ENCODE measurements at regions not wholly inside any gene's neighbourhood (a gene's known extent, or its start where the extent isn't known, plus 50 kb on each side); places are given as distances from the start of the nearest gene placed in this dataset.

DNA sequence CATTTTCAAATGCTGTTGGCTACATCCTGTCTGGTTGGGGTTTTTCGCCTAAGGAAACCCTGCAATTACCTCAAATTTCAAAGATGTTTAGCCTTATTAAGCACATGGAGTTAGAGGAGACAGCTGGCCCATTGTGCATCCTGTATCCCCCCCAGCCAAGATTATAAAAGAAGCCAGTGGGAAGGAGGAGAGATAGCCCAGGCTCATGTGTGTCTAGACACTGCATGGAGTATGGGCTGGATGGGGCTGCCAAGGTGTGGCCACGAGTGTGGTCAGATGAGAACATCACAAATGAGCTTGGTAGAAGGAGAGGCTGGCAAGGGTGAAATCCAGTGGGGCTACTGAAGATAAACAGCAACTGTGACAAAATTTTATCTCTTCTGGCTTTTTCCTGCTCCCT is 270.0 kb upstream of the TBC1D5 start:
- Histone ChIP-seq H4K91ac (ENCODE audit: low read depth, low read length) (no peak overlapping the region), H3K4me2 (ENCODE audit: low read length) (no peak overlapping the region), H4K8ac (ENCODE audit: low read depth, low read length) (no peak overlapping the region), H3K27ac (ENCODE audit: low read depth, low read length) (no peak overlapping the region), H3K9me3 (ENCODE audit: insufficient read depth, low read depth, low read length) (no peaks in the 10 kb centered on the region), H3K23ac (ENCODE audit: low read length) (no peak overlapping the region), H3K14ac (ENCODE audit: low read length) (no peak overlapping the region), H3K36me3 (ENCODE audit: control insufficient read depth in 1 of 2, insufficient read depth in 2 of 2, low read length in 2 of 2) (no peaks in the 10 kb centered on the region), H4K12ac (ENCODE audit: low read depth, low read length) (no peak overlapping the region), H3K9ac (ENCODE audit: low read length) (no peak overlapping the region), H2AK5ac (ENCODE audit: low read length) (no peak overlapping the region), H3K4me1 (ENCODE audit: control insufficient read depth in 1 of 2, insufficient read depth in 2 of 2, low read length in 2 of 2) (no peaks in the 10 kb centered on the region), H3K27me3 (ENCODE audit: insufficient read depth, low read length) (no peaks in the 10 kb centered on the region), H3K18ac (ENCODE audit: low read length) (no peak overlapping the region), H2AFZ (ENCODE audit: insufficient read depth, low read length, poor library complexity) (no peak overlapping the region), H3K4ac (ENCODE audit: low read depth, low read length) (no peak overlapping the region), H3K79me2 (ENCODE audit: control insufficient read depth, insufficient read depth, low read length, poor library complexity) (no peaks in the 10 kb centered on the region), H2BK120ac (ENCODE audit: insufficient read depth, low read length, poor library complexity) (no peak overlapping the region), H2BK5ac (ENCODE audit: low read depth, low read length, poor library complexity) (no peak overlapping the region), H3K4me3 (ENCODE audit: low read depth, low read length) (no peak overlapping the region), H2BK12ac (ENCODE audit: low read length) (no peak overlapping the region), H3K79me1 (ENCODE audit: low read length) (no peaks in the 10 kb centered on the region)
- DNase-seq: no peak
- WGBS (ENCODE audit: extremely low coverage, insufficient coverage, insufficient read length): no CpG with 5 or more reads among the region's 2 CpGs

DNA sequence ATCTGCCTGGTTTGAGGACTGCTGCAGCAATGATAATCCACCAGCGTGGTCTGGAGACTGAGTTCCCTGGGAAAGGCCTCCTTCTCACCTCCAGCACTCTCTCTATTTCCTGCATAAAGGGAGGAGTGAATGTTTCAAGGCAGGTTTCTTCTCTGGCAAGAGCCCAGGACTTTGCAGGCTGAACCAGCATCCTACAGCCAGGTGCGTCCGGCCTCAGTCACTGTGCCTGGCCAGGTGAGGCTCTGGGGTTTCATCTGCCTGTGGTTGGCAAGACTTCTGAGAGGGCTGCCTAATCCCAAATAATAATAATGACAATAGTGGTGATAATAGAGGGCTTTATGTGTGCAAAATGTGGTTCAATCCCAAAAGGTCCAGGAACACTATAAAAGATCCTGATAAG is 269.0 kb upstream of the TBC1D5 start:
- Histone ChIP-seq H3K36me3 (ENCODE audit: control insufficient read depth in 1 of 2, insufficient read depth in 2 of 2, low read length in 2 of 2) (no peaks in the 10 kb centered on the region), H4K91ac (ENCODE audit: low read depth, low read length) (no peak overlapping the region), H4K8ac (ENCODE audit: low read depth, low read length) (no peak overlapping the region), H3K79me1 (ENCODE audit: low read length) (no peaks in the 10 kb centered on the region), H3K18ac (ENCODE audit: low read length) (no peak overlapping the region), H3K79me2 (ENCODE audit: control insufficient read depth, insufficient read depth, low read length, poor library complexity) (no peaks in the 10 kb centered on the region), H3K14ac (ENCODE audit: low read length) (no peak overlapping the region), H2BK12ac (ENCODE audit: low read length) (no peak overlapping the region), H3K9ac (ENCODE audit: low read length) (no peak overlapping the region), H3K4me2 (ENCODE audit: low read length) (no peak overlapping the region), H3K4me1 (ENCODE audit: control insufficient read depth in 1 of 2, insufficient read depth in 2 of 2, low read length in 2 of 2) (no peaks in the 10 kb centered on the region), H3K4me3 (ENCODE audit: low read depth, low read length) (no peak overlapping the region), H2AK5ac (ENCODE audit: low read length) (no peak overlapping the region), H3K9me3 (ENCODE audit: insufficient read depth, low read depth, low read length) (no peaks in the 10 kb centered on the region), H2BK120ac (ENCODE audit: insufficient read depth, low read length, poor library complexity) (no peak overlapping the region), H3K23ac (ENCODE audit: low read length) (no peak overlapping the region), H4K12ac (ENCODE audit: low read depth, low read length) (no peak overlapping the region), H2AFZ (ENCODE audit: insufficient read depth, low read length, poor library complexity) (no peak overlapping the region), H3K27ac (ENCODE audit: low read depth, low read length) (no peak overlapping the region), H3K4ac (ENCODE audit: low read depth, low read length) (no peak overlapping the region), H3K27me3 (ENCODE audit: insufficient read depth, low read length) (no peaks in the 10 kb centered on the region), H2BK5ac (ENCODE audit: low read depth, low read length, poor library complexity) (no peak overlapping the region)
- no peak for DNase-seq
- no CpG with 5 or more reads among the region's 3 CpGs for WGBS (ENCODE audit: extremely low coverage, insufficient coverage, insufficient read length)

- no CpG with 5 or more reads among the region's 4 CpGs for WGBS (ENCODE audit: extremely low coverage, insufficient coverage, insufficient read length)
- H2BK120ac ChIP-seq (ENCODE audit: insufficient read depth, low read length, poor library complexity): no peak overlapping the region
- H3K36me3 ChIP-seq (ENCODE audit: control insufficient read depth in 1 of 2, insufficient read depth in 2 of 2, low read length in 2 of 2): no peaks in the 10 kb centered on the region
- H4K91ac ChIP-seq (ENCODE audit: low read depth, low read length): no peak overlapping the region
- H3K4ac ChIP-seq (ENCODE audit: low read depth, low read length): no peak overlapping the region
- DNase-seq: peak in 1 of 2 donors; percentile 23
- H3K79me1 ChIP-seq (ENCODE audit: low read length): no peaks in the 10 kb centered on the region
- H4K8ac ChIP-seq (ENCODE audit: low read depth, low read length): no peak overlapping the region
- H2BK5ac ChIP-seq (ENCODE audit: low read depth, low read length, poor library complexity): no peak overlapping the region
- H2BK12ac ChIP-seq (ENCODE audit: low read length): no peak overlapping the region
- H3K9me3 ChIP-seq (ENCODE audit: insufficient read depth, low read depth, low read length): no peaks in the 10 kb centered on the region
- H4K12ac ChIP-seq (ENCODE audit: low read depth, low read length): no peak overlapping the region
- H3K79me2 ChIP-seq (ENCODE audit: control insufficient read depth, insufficient read depth, low read length, poor library complexity): no peaks in the 10 kb centered on the region
- H2AFZ ChIP-seq (ENCODE audit: insufficient read depth, low read length, poor library complexity): no peak overlapping the region
- no peak overlapping the region for H3K27ac ChIP-seq (ENCODE audit: low read depth, low read length)
- no peak overlapping the region for H2AK5ac ChIP-seq (ENCODE audit: low read length)
- H3K27me3 ChIP-seq (ENCODE audit: insufficient read depth, low read length): no peaks in the 10 kb centered on the region
- no peak overlapping the region for H3K4me3 ChIP-seq (ENCODE audit: low read depth, low read length)
- H3K9ac ChIP-seq (ENCODE audit: low read length): no peak overlapping the region
- no peak overlapping the region for H3K18ac ChIP-seq (ENCODE audit: low read length)
- no peak overlapping the region for H3K23ac ChIP-seq (ENCODE audit: low read length)
- no peak overlapping the region for H3K4me2 ChIP-seq (ENCODE audit: low read length)
- H3K4me1 ChIP-seq (ENCODE audit: control insufficient read depth in 1 of 2, insufficient read depth in 2 of 2, low read length in 2 of 2): no peaks in the 10 kb centered on the region
- H3K14ac ChIP-seq (ENCODE audit: low read length): no peak overlapping the region
Observed at GRCh38 chr3:18010001-18010400, 267.6 kb upstream of the TBC1D5 start.

- Histone ChIP-seq H3K27me3 (ENCODE audit: insufficient read depth, low read length) (no peaks in the 10 kb centered on the region), H3K4ac (ENCODE audit: low read depth, low read length) (no peak overlapping the region), H4K12ac (ENCODE audit: low read depth, low read length) (no peak overlapping the region), H2BK120ac (ENCODE audit: insufficient read depth, low read length, poor library complexity) (no peak overlapping the region), H4K8ac (ENCODE audit: low read depth, low read length) (no peak overlapping the region), H4K91ac (ENCODE audit: low read depth, low read length) (no peak overlapping the region), H3K79me1 (ENCODE audit: low read length) (no peaks in the 10 kb centered on the region), H3K9me3 (ENCODE audit: insufficient read depth, low read depth, low read length) (no peaks in the 10 kb centered on the region), H3K4me3 (ENCODE audit: low read depth, low read length) (no peak overlapping the region), H2BK12ac (ENCODE audit: low read length) (no peak overlapping the region), H2BK5ac (ENCODE audit: low read depth, low read length, poor library complexity) (no peak overlapping the region), H3K79me2 (ENCODE audit: control insufficient read depth, insufficient read depth, low read length, poor library complexity) (no peaks in the 10 kb centered on the region), H3K4me1 (ENCODE audit: control insufficient read depth in 1 of 2, insufficient read depth in 2 of 2, low read length in 2 of 2) (no peaks in the 10 kb centered on the region), H3K23ac (ENCODE audit: low read length) (no peak overlapping the region), H2AK5ac (ENCODE audit: low read length) (no peak overlapping the region), H3K9ac (ENCODE audit: low read length) (no peak overlapping the region), H3K27ac (ENCODE audit: low read depth, low read length) (no peak overlapping the region), H3K4me2 (ENCODE audit: low read length) (no peak overlapping the region), H3K14ac (ENCODE audit: low read length) (no peak overlapping the region), H3K36me3 (ENCODE audit: control insufficient read depth in 1 of 2, insufficient read depth in 2 of 2, low read length in 2 of 2) (no peaks in the 10 kb centered on the region), H3K18ac (ENCODE audit: low read length) (no peak overlapping the region), H2AFZ (ENCODE audit: insufficient read depth, low read length, poor library complexity) (no peak overlapping the region)
- DNase-seq: no peak
- no CpG with 5 or more reads among the region's 5 CpGs for WGBS (ENCODE audit: extremely low coverage, insufficient coverage, insufficient read length)
Observed at GRCh38 chr3:18008706-18009368, 266.4 kb upstream of the TBC1D5 start.
